ENCODE measurements at regions not wholly inside any gene's neighbourhood (a gene's known extent, or its start where the extent isn't known, plus 50 kb on each side); places are given as distances from the start of the nearest gene placed in this dataset.

DNA sequence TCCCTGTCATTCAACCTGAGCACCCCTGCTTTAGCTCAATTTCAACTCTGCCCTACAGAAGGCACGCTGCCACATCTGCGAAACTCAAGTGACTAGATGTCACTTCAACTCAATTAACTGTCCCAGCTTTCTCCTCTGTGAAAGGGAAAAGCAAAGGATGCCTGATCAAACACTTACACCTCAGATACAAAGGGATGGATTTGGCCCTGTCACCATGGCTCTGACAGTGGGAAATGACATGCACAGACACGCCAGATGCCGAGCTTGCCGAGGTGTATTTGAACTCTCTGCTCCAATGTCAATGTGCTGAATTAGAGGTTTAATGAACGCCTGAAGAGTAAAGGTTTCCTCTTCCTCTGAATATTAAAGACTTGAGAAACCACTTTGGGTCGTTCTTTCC lies 481.1 kb downstream of the CBLN2 start:
- TF ChIP-seq FOSB (CRISPR knock-in tag; IDR thresholded peaks at IDR 0.05) (no peak), NR3C1 (IDR thresholded peaks at IDR 0.05) (no peak), RFX5 (IDR thresholded peaks at IDR 0.05) (no peak), CHD4 (IDR thresholded peaks at IDR 0.05; ENCODE audit: borderline replicate concordance) (no peak), JUNB (IDR thresholded peaks at IDR 0.05) (no peak), HOXB5 (CRISPR knock-in tag; IDR thresholded peaks at IDR 0.05) (no peak), CEBPB (IDR thresholded peaks at IDR 0.05) (no peak), RNF2 (IDR thresholded peaks at IDR 0.05; ENCODE audit: borderline replicate concordance, low read depth) (no peak), ZNF302 (CRISPR knock-in tag; IDR thresholded peaks at IDR 0.05) (no peak), ESRRA (IDR thresholded peaks at IDR 0.05; ENCODE audit: borderline replicate concordance, low read length) (no peak)
- H3K4me3 ChIP-seq, result no peak overlapping the region
- 29% methylated on average over 7 of the region's 7 CpGs for WGBS (ENCODE audit: missing lambda C conversion rate)
- H3K9me3 ChIP-seq, result no peaks in the 10 kb centered on the region
- no peak overlapping the region for H3K4me2 ChIP-seq
- H3K4me1 ChIP-seq, result no peaks in the 10 kb centered on the region
- ATAC-seq (no peak), DNase-seq (ENCODE audit: low read depth in 1 of 2, low spot score in 1 of 2) (no peak), FAIRE-seq (no peak)
- ChIA-PET CTCF (no interaction called here), POLR2A (no interaction called here)
- no peak overlapping the region for H3K27ac ChIP-seq

DNA sequence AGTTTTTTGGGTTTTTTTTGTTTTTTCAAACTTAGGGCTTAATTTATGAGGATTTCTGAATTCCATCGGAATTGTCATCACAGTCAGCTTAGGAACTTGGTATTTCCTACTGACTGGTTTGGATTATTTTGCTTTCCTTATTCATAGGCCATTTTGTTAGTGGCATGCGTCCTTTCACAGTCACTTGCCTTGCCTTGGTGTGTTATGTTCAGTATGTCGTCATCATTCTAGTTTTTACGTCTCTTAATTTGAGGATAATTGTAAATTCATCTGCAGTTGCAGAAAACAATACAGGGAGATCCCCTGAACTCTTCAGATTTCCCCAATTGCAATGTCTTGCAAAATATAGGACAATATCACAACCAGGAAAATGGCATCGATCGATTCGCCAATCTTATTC lies 485.3 kb downstream of the CBLN2 start:
- ATAC-seq (no peak), DNase-seq (ENCODE audit: low read depth in 1 of 2, low spot score in 1 of 2) (no peak), FAIRE-seq (no peak)
- Histone ChIP-seq H3K9me3 (no peaks in the 10 kb centered on the region), H3K4me2 (no peak overlapping the region), H3K4me1 (no peaks in the 10 kb centered on the region), H3K4me3 (no peak overlapping the region), H3K27ac (no peak overlapping the region)
- ChIA-PET POLR2A (no interaction called here), CTCF (no interaction called here)
- TF ChIP-seq RAD21 (conservative IDR thresholded peaks at IDR 0.05 in 1 of 2, IDR thresholded peaks at IDR 0.05 in 1 of 2) (no peak), MAX (IDR thresholded peaks at IDR 0.05) (no peak), CBX8 (IDR thresholded peaks at IDR 0.05) (no peak), NFE2L2 (conservative IDR thresholded peaks at IDR 0.05; ENCODE audit: low read length) (no peak), EHMT2 (IDR thresholded peaks at IDR 0.05; ENCODE audit: low read depth) (no peak), HDAC2 (IDR thresholded peaks at IDR 0.05) (no peak), POLR2A (IDR thresholded peaks at IDR 0.05; ENCODE audit: low read length) (no peak), ELK1 (IDR thresholded peaks at IDR 0.05; ENCODE audit: low read depth, low read length) (no peak), CHD2 (IDR thresholded peaks at IDR 0.05; ENCODE audit: low read length, partially characterized antibody) (no peak)
- TF ChIP-seq, protein P1, sequence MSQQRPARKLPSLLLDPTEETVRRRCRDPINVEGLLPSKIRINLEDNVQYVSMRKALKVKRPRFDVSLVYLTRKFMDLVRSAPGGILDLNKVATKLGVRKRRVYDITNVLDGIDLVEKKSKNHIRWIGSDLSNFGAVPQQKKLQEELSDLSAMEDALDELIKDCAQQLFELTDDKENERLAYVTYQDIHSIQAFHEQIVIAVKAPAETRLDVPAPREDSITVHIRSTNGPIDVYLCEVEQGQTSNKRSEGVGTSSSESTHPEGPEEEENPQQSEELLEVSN (IDR thresholded peaks at IDR 0.05; ENCODE audit: borderline replicate concordance, low read depth), result no peak
- WGBS (ENCODE audit: missing lambda C conversion rate), result 56% methylated on average over 7 of the region's 7 CpGs

DNA sequence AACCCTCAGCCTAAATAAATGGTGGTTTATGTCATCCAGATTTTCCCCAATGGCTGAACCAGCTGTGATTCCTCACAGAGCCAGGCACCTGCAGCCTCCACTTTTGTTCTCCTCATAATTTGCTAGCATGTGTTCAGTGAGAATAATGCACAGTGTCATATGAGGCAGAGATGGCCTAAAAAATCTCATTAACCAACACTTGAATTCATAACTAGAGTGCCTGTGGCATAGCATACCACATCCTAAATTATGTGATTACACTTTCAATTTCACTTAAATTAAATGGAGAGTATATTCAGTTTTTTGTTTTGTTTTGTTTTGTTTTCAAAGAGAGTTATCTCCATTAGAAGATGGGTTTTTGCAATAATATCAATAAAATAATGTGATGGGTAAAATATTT lies 488.0 kb downstream of the CBLN2 start:
- Histone ChIP-seq H3K9me3 (no peaks in the 10 kb centered on the region), H3K4me1 (no peaks in the 10 kb centered on the region), H3K4me2 (no peak overlapping the region), H3K27ac (no peak overlapping the region), H3K4me3 (no peak overlapping the region)
- FAIRE-seq (no peak), ATAC-seq (no peak), DNase-seq (ENCODE audit: low read depth in 1 of 2, low spot score in 1 of 2) (no peak)
- POLR2A ChIA-PET, result no interaction called here
- CTCF ChIA-PET, result no interaction called here
- no peak for TF ChIP-seq JUN (IDR thresholded peaks at IDR 0.05)
- no peak for TF ChIP-seq GATA3 (IDR thresholded peaks at IDR 0.05; ENCODE audit: borderline replicate concordance)
- TF ChIP-seq EHMT2 (IDR thresholded peaks at IDR 0.05; ENCODE audit: low read depth), result no peak
- no peak for TF ChIP-seq ESRRA (IDR thresholded peaks at IDR 0.05; ENCODE audit: borderline replicate concordance, low read length)
- no peak for TF ChIP-seq HEYL (CRISPR knock-in tag; IDR thresholded peaks at IDR 0.05)
- TF ChIP-seq HOXA7 (CRISPR knock-in tag; IDR thresholded peaks at IDR 0.05), result no peak
- no peak for TF ChIP-seq ZC3H11A (IDR thresholded peaks at IDR 0.05)
- TF ChIP-seq JUNB (IDR thresholded peaks at IDR 0.05), result no peak
- TF ChIP-seq HOXB5 (CRISPR knock-in tag; IDR thresholded peaks at IDR 0.05), result no peak
- no peak for TF ChIP-seq HOXB13 (CRISPR knock-in tag; IDR thresholded peaks at IDR 0.05; ENCODE audit: low read depth)
- no peak for TF ChIP-seq TFCP2L1 (CRISPR knock-in tag; IDR thresholded peaks at IDR 0.05)
- no peak for TF ChIP-seq EP300 (IDR thresholded peaks at IDR 0.05)
- TF ChIP-seq, protein P2, sequence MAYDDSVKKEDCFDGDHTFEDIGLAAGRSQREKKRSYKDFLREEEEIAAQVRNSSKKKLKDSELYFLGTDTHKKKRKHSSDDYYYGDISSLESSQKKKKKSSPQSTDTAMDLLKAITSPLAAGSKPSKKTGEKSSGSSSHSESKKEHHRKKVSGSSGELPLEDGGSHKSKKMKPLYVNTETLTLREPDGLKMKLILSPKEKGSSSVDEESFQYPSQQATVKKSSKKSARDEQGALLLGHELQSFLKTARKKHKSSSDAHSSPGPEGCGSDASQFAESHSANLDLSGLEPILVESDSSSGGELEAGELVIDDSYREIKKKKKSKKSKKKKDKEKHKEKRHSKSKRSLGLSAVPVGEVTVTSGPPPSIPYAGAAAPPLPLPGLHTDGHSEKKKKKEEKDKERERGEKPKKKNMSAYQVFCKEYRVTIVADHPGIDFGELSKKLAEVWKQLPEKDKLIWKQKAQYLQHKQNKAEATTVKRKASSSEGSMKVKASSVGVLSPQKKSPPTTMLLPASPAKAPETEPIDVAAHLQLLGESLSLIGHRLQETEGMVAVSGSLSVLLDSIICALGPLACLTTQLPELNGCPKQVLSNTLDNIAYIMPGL (CRISPR knock-in tag; IDR thresholded peaks at IDR 0.05; ENCODE audit: borderline replicate concordance), result no peak
- no peak for TF ChIP-seq ZFP36 (IDR thresholded peaks at IDR 0.05; ENCODE audit: borderline replicate concordance, partially characterized antibody)
- TF ChIP-seq RARB (CRISPR knock-in tag; IDR thresholded peaks at IDR 0.05), result no peak
- TF ChIP-seq, protein P1 (IDR thresholded peaks at IDR 0.05; ENCODE audit: borderline replicate concordance, low read depth), result no peak
- TF ChIP-seq RNF2 (IDR thresholded peaks at IDR 0.05; ENCODE audit: borderline replicate concordance, low read depth), result no peak
- TF ChIP-seq ZSCAN20 (CRISPR knock-in tag; IDR thresholded peaks at IDR 0.05), result no peak
